ENCODE measurements at regions not wholly inside any gene's neighbourhood (a gene's known extent, or its start where the extent isn't known, plus 50 kb on each side); places are given as distances from the start of the nearest gene placed in this dataset.

GRCh38 chr5:91271999-91272398 is 111.1 kb downstream of the ARRDC3 start:
- no peak overlapping the region for H3K4me3 ChIP-seq
- H3K9me3 ChIP-seq: no peaks in the 10 kb centered on the region
- no peak for TF ChIP-seq RNF2 (IDR thresholded peaks at IDR 0.05; ENCODE audit: borderline replicate concordance, low read depth)
- TF ChIP-seq EHF (CRISPR knock-in tag; IDR thresholded peaks at IDR 0.05): no peak
- TF ChIP-seq ZNF302 (CRISPR knock-in tag; IDR thresholded peaks at IDR 0.05): no peak
- TF ChIP-seq CBX2 (IDR thresholded peaks at IDR 0.05; ENCODE audit: borderline replicate concordance, low read depth): no peak
- no peak for TF ChIP-seq KDM5A (IDR thresholded peaks at IDR 0.05)
- no peak for TF ChIP-seq ZFP36 (IDR thresholded peaks at IDR 0.05; ENCODE audit: borderline replicate concordance, partially characterized antibody)
- TF ChIP-seq EP300 (IDR thresholded peaks at IDR 0.05): no peak
- TF ChIP-seq SMC3 (IDR thresholded peaks at IDR 0.05): no peak
- no peak for TF ChIP-seq RAD21 (conservative IDR thresholded peaks at IDR 0.05 in 1 of 2, IDR thresholded peaks at IDR 0.05 in 1 of 2)
- no peak for TF ChIP-seq HOXB5 (CRISPR knock-in tag; IDR thresholded peaks at IDR 0.05)
- TF ChIP-seq NPAS2 (CRISPR knock-in tag; IDR thresholded peaks at IDR 0.05; ENCODE audit: borderline replicate concordance): no peak
- no peak for TF ChIP-seq RARB (CRISPR knock-in tag; IDR thresholded peaks at IDR 0.05)
- TF ChIP-seq POLR2AphosphoS2 (conservative IDR thresholded peaks at IDR 0.05; ENCODE audit: low read length): no peak
- TF ChIP-seq ELK1 (IDR thresholded peaks at IDR 0.05; ENCODE audit: low read depth, low read length): no peak
- no peak overlapping the region for H3K4me2 ChIP-seq
- ChIA-PET POLR2A (no interaction called here), CTCF (interaction anchor here (0.6 to 2.6 kb wide), 6 partner anchors 8 to 340 kb away, joined by 3 to 20 read pairs (median 4); partner anchors contain the start of gene ARRDC3)
- ATAC-seq (no peak), FAIRE-seq (no peak), DNase-seq (ENCODE audit: low read depth in 1 of 2, low spot score in 1 of 2) (no peak)
- H3K4me1 ChIP-seq: peaks cover 3% of the 10 kb centered on the region
- H3K27ac ChIP-seq: no peak overlapping the region

GRCh38 chr5:91269198-91269597 is 113.9 kb downstream of the ARRDC3 start:
- Histone ChIP-seq H3K4me2 (no peak overlapping the region), H3K4me1 (peaks cover 11% of the 10 kb centered on the region), H3K9me3 (no peaks in the 10 kb centered on the region), H3K4me3 (no peak overlapping the region), H3K27ac (no peak overlapping the region)
- ATAC-seq (no peak), FAIRE-seq (no peak), DNase-seq (ENCODE audit: low read depth in 1 of 2, low spot score in 1 of 2) (no peak)
- 91% methylated on average over 3 of the region's 3 CpGs for WGBS (ENCODE audit: missing lambda C conversion rate)
- TF ChIP-seq JUNB (IDR thresholded peaks at IDR 0.05) (no peak), ELK1 (IDR thresholded peaks at IDR 0.05; ENCODE audit: low read depth, low read length) (no peak), RARB (CRISPR knock-in tag; IDR thresholded peaks at IDR 0.05) (no peak), ZFP36 (IDR thresholded peaks at IDR 0.05; ENCODE audit: borderline replicate concordance, partially characterized antibody) (no peak), CTCF (IDR thresholded peaks at IDR 0.05) (no peak), RAD21 (conservative IDR thresholded peaks at IDR 0.05 in 1 of 2, IDR thresholded peaks at IDR 0.05 in 1 of 2) (no peak), HES2 (IDR thresholded peaks at IDR 0.05) (no peak), ZNF302 (CRISPR knock-in tag; IDR thresholded peaks at IDR 0.05) (no peak), BHLHE40 (IDR thresholded peaks at IDR 0.05; ENCODE audit: low read depth, low read length) (no peak), ZC3H11A (IDR thresholded peaks at IDR 0.05) (no peak), REST (IDR thresholded peaks at IDR 0.05) (no peak), KDM5A (IDR thresholded peaks at IDR 0.05) (no peak), TFCP2L1 (CRISPR knock-in tag; IDR thresholded peaks at IDR 0.05) (no peak), GATA3 (IDR thresholded peaks at IDR 0.05; ENCODE audit: borderline replicate concordance) (no peak), NFE2L2 (conservative IDR thresholded peaks at IDR 0.05; ENCODE audit: low read length) (no peak), KDM1A (IDR thresholded peaks at IDR 0.05; ENCODE audit: low read depth) (no peak), TP53 (CRISPR knock-in tag; IDR thresholded peaks at IDR 0.05) (no peak), RFX5 (IDR thresholded peaks at IDR 0.05) (no peak), POLR2AphosphoS2 (conservative IDR thresholded peaks at IDR 0.05; ENCODE audit: low read length) (no peak)
- ChIA-PET CTCF (interaction anchor here (1.1 to 1.4 kb wide), 2 partner anchors 116 to 337 kb away, joined by 3 read pairs; no protein-coding TSS in a partner anchor), POLR2A (interaction anchor here (0.7 to 1.7 kb wide), 3 partner anchors 7 to 114 kb away, joined by 3 to 6 read pairs (median 4); partner anchors contain the start of gene ARRDC3)
